ENCODE measurements at regions not wholly inside any gene's neighbourhood (a gene's known extent, or its start where the extent isn't known, plus 50 kb on each side); places are given as distances from the start of the nearest gene placed in this dataset.

DNA sequence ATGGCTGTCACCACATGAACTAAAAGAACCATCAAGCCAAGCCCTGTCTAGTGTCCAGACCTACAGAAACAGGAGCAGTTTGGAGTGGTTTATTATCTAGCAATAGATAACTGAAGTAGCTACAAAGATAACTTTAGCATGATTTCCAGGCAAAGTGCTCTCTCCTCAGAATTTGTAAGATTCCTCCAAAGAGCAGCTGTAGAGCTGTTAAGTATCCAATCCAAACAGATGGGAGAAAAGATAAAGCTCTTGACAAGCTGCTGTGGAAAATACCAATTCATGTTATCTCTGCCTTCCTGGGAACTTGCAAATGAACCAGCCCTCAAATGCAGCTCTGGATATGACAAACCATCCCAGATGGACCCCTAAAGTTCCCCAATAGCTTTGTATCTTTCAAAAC lies 78.9 kb upstream of the RESF1 start:
- no peak overlapping the region for H3K27ac ChIP-seq (ENCODE audit: low read length)

GRCh38 chr12:31877884-31878283 lies 81.3 kb upstream of the RESF1 start:
- Histone ChIP-seq H3K9me2 (replicated peaks; ENCODE audit: insufficient read depth, low read length) (no peaks in the 10 kb centered on the region), H3K9me3 (replicated peaks; ENCODE audit: insufficient read depth, low read length) (no peaks in the 10 kb centered on the region), H3K27me3 (replicated peaks; ENCODE audit: insufficient read depth, low read length) (no peaks in the 10 kb centered on the region), H3K79me2 (ENCODE audit: low read length) (no peaks in the 10 kb centered on the region), H3K36me3 (replicated peaks; ENCODE audit: insufficient read depth, low read length) (no peaks in the 10 kb centered on the region), H3K27ac (ENCODE audit: low read length) (no peak overlapping the region), H2AFZ (ENCODE audit: low read length) (no peak overlapping the region), H3K4me3 (ENCODE audit: low read length) (no peak overlapping the region), H3K9ac (ENCODE audit: low read length) (no peak overlapping the region), H3F3A (ENCODE audit: insufficient read depth, low read length) (no peaks in the 10 kb centered on the region), H3K4me1 (ENCODE audit: low read length) (0 out of 2 replicates have a peak, but pooled peaks cover 6% of the 10 kb centered on the region), H4K20me1 (ENCODE audit: insufficient read depth, low read length) (no peaks in the 10 kb centered on the region), H3K4me2 (ENCODE audit: low read depth, low read length) (no peak overlapping the region)
- DNase-seq: peak; percentile 3
- TF ChIP-seq EZH2phosphoT487 (IDR thresholded peaks at IDR 0.05; ENCODE audit: low read length): no peak
- no peak for TF ChIP-seq EZH2 (optimal IDR thresholded peaks at IDR 0.05; ENCODE audit: low read depth, low read length)
- no peak for TF ChIP-seq CTCF (IDR thresholded peaks at IDR 0.05; ENCODE audit: low read length)

More for the DNA sequence above, 78.9 kb upstream of the RESF1 start:
- no peaks in the 10 kb centered on the region for H3F3A ChIP-seq (ENCODE audit: insufficient read depth, low read length)
- 0 out of 2 replicates have a peak, but pooled peaks cover under 1% of the 10 kb centered on the region for H3K4me1 ChIP-seq (ENCODE audit: low read length)
- H3K4me3 ChIP-seq (ENCODE audit: low read length): no peak overlapping the region
- H3K9me3 ChIP-seq (replicated peaks; ENCODE audit: insufficient read depth, low read length): no peaks in the 10 kb centered on the region; the same call in 1 of the 2 replicates
- TF ChIP-seq CTCF (IDR thresholded peaks at IDR 0.05; ENCODE audit: low read length) (no peak), EZH2phosphoT487 (IDR thresholded peaks at IDR 0.05; ENCODE audit: low read length) (no peak), EZH2 (optimal IDR thresholded peaks at IDR 0.05; ENCODE audit: low read depth, low read length) (no peak)
- no peaks in the 10 kb centered on the region for H3K9me2 ChIP-seq (replicated peaks; ENCODE audit: insufficient read depth, low read length)
- no peak for DNase-seq
- H3K27me3 ChIP-seq (replicated peaks; ENCODE audit: insufficient read depth, low read length): no peaks in the 10 kb centered on the region
- H2AFZ ChIP-seq (ENCODE audit: low read length): no peak overlapping the region
- H3K9ac ChIP-seq (ENCODE audit: low read length): no peak overlapping the region
- no peaks in the 10 kb centered on the region for H3K79me2 ChIP-seq (ENCODE audit: low read length)
- no peak overlapping the region for H3K4me2 ChIP-seq (ENCODE audit: low read depth, low read length)
- H3K36me3 ChIP-seq (replicated peaks; ENCODE audit: insufficient read depth, low read length): no peaks in the 10 kb centered on the region
- no peaks in the 10 kb centered on the region for H4K20me1 ChIP-seq (ENCODE audit: insufficient read depth, low read length)

DNA sequence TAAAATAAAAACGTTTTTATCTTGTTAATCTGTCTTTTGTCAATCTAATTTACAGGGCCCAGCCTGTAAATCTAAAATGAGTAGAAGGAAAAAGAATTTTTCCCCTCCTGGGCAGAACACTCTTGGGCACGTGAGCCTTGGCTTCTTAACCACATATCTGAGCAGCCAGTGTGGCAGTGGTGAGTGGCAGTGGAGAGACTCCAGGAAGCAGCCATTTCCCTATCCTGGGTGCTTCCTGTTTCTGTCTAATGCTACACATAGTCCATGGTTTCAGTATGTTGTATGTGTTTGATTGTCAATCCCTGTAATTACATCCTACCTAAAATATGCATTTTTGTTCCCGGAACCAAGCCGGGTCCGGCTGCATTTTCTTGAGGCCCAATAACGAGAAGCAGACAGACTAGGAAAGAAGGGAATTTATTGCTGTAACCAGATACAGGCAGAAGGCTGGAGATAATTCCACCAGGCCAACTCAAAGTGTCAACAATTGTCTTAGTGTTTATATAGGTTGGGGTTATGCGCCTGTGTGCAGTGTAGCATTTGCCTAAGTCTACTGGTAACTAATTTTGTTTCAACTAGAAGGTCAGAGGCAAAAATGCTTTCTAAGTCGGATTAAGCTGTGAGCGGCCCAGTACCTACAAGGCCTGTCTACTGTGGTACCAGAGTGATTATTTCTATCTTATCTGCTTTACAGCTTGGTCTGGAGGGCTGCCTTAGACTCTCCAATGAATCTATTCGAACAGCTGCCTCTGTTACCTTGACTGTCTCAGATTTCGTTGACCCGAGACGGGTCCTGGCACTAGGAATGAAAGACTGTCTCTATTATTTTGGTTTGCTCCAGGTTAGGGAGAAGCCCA lies 82.4 kb upstream of the RESF1 start:
- 0 out of 2 replicates have a peak, but pooled peaks cover 6% of the 10 kb centered on the region for H3K4me1 ChIP-seq (ENCODE audit: low read length)
- H2AFZ ChIP-seq (ENCODE audit: low read length): no peak overlapping the region
- no peaks in the 10 kb centered on the region for H4K20me1 ChIP-seq (ENCODE audit: insufficient read depth, low read length)
- H3K4me3 ChIP-seq (ENCODE audit: low read length): no peak overlapping the region
- no peak overlapping the region for H3K4me2 ChIP-seq (ENCODE audit: low read depth, low read length)
- no peaks in the 10 kb centered on the region for H3F3A ChIP-seq (ENCODE audit: insufficient read depth, low read length)
- no peaks in the 10 kb centered on the region for H3K36me3 ChIP-seq (replicated peaks; ENCODE audit: insufficient read depth, low read length)
- TF ChIP-seq EZH2phosphoT487 (IDR thresholded peaks at IDR 0.05; ENCODE audit: low read length) (no peak), CTCF (IDR thresholded peaks at IDR 0.05; ENCODE audit: low read length) (no peak), EZH2 (optimal IDR thresholded peaks at IDR 0.05; ENCODE audit: low read depth, low read length) (no peak)
- H3K79me2 ChIP-seq (ENCODE audit: low read length): no peaks in the 10 kb centered on the region
- no peaks in the 10 kb centered on the region for H3K9me2 ChIP-seq (replicated peaks; ENCODE audit: insufficient read depth, low read length)
- H3K9ac ChIP-seq (ENCODE audit: low read length): no peak overlapping the region
- H3K9me3 ChIP-seq (replicated peaks; ENCODE audit: insufficient read depth, low read length): no peaks in the 10 kb centered on the region
- no peak for DNase-seq
- no peak overlapping the region for H3K27ac ChIP-seq (ENCODE audit: low read length)
- H3K27me3 ChIP-seq (replicated peaks; ENCODE audit: insufficient read depth, low read length): no peaks in the 10 kb centered on the region

Data from MM.1S (cell line).